ENCODE measurements at regions not wholly inside any gene's neighbourhood (a gene's known extent, or its start where the extent isn't known, plus 50 kb on each side); places are given as distances from the start of the nearest gene placed in this dataset.

- TF ChIP-seq ZNF132 (tag by site-specific recombination; IDR thresholded peaks at IDR 0.05; ENCODE audit: borderline replicate concordance) = no peak
- TF ChIP-seq KLF8 (tag by site-specific recombination; IDR thresholded peaks at IDR 0.05) = no peak
- no peak for TF ChIP-seq ZXDB (tag by site-specific recombination; IDR thresholded peaks at IDR 0.05)
- no peak for TF ChIP-seq ZBTB8A (tag by site-specific recombination; IDR thresholded peaks at IDR 0.05)
- no peak for TF ChIP-seq ZNF645 (tag by site-specific recombination; IDR thresholded peaks at IDR 0.05)
- no peak for TF ChIP-seq KLF16 (tag by site-specific recombination; IDR thresholded peaks at IDR 0.05)
- TF ChIP-seq PATZ1 (tag by site-specific recombination; IDR thresholded peaks at IDR 0.05) = no peak
- no peak for TF ChIP-seq ZNF266 (tag by site-specific recombination; IDR thresholded peaks at IDR 0.05; ENCODE audit: low read depth)
- TF ChIP-seq ZSCAN18 (tag by site-specific recombination; IDR thresholded peaks at IDR 0.05) = no peak
- no peak for TF ChIP-seq ZNF549 (tag by site-specific recombination; IDR thresholded peaks at IDR 0.05)
- no peak for TF ChIP-seq ZNF610 (tag by site-specific recombination; IDR thresholded peaks at IDR 0.05; ENCODE audit: borderline replicate concordance)
Observed at GRCh38 chr2:230658577-230658876, 54.1 kb upstream of the CAB39 start (continued).

- H3K9me3 ChIP-seq (ENCODE audit: control insufficient read depth, insufficient read depth, low read depth, low read length) = no peaks in the 10 kb centered on the region
- TF ChIP-seq ZBTB6 (tag by site-specific recombination; IDR thresholded peaks at IDR 0.05) = no peak
- no peak for TF ChIP-seq ZNF623 (tag by site-specific recombination; IDR thresholded peaks at IDR 0.05)
- no peak for TF ChIP-seq ZNF747 (tag by site-specific recombination; IDR thresholded peaks at IDR 0.05)
- TF ChIP-seq ZNF433 (tag by site-specific recombination; IDR thresholded peaks at IDR 0.05; ENCODE audit: low read depth) = no peak
- no peak for TF ChIP-seq ZNF558 (tag by site-specific recombination; IDR thresholded peaks at IDR 0.05)
- no peak for TF ChIP-seq ZNF792 (tag by site-specific recombination; IDR thresholded peaks at IDR 0.05)
- no peak for TF ChIP-seq ZNF560 (tag by site-specific recombination; IDR thresholded peaks at IDR 0.05; ENCODE audit: borderline replicate concordance)
- TF ChIP-seq ZNF394 (tag by site-specific recombination; IDR thresholded peaks at IDR 0.05; ENCODE audit: borderline replicate concordance) = no peak
- no peak for TF ChIP-seq SCRT1 (tag by site-specific recombination; IDR thresholded peaks at IDR 0.05; ENCODE audit: borderline replicate concordance)
- TF ChIP-seq ZNF175 (tag by site-specific recombination; IDR thresholded peaks at IDR 0.05) = no peak
- no peak for TF ChIP-seq ZNF544 (tag by site-specific recombination; IDR thresholded peaks at IDR 0.05)
- H3K4me3 ChIP-seq (ENCODE audit: low read depth, low read length) = no peak overlapping the region
- H3K4me1 ChIP-seq (ENCODE audit: control insufficient read depth, insufficient read depth, low read length) = no peaks in the 10 kb centered on the region
- CTCF ChIA-PET = no interaction called here
- POLR2A ChIA-PET = no interaction called here
- no peak overlapping the region for H3K27ac ChIP-seq (ENCODE audit: extremely low read depth, low read depth, low read length)
- no peaks in the 10 kb centered on the region for H3K36me3 ChIP-seq (ENCODE audit: control insufficient read depth in 2 of 2, insufficient read depth in 1 of 2, low read length in 2 of 2)
Observed at GRCh38 chr2:230658877-230659652, 53.6 kb upstream of the CAB39 start.

Data from HEK293 (cell line).